SIG-M5 treated with dmso at 0.1 percent for 504 hours (cell line): ENCODE measurements at regions not wholly inside any gene's neighbourhood (a gene's known extent, or its start where the extent isn't known, plus 50 kb on each side); places are given as distances from the start of the nearest gene placed in this dataset.

Experiments used
- DNase-seq: peaks from one replicate; lab custom pipeline; 2025; ENCODE audit not compliant: unreplicated experiment; lab: John Stamatoyannopoulos, UW

GRCh38 chr13:64962404-64962803, 2267.7 kb downstream of the PCDH9 start:
- DNase-seq = no peak

GRCh38 chr13:64959276-64959675, 2270.9 kb downstream of the PCDH9 start:
- no peak for DNase-seq

GRCh38 chr13:64958106-64958505, 2272.0 kb downstream of the PCDH9 start:
- DNase-seq = no peak

- no peak for DNase-seq
Observed at GRCh38 chr13:64938660-64939059, 2291.5 kb downstream of the PCDH9 start.

- no peak for DNase-seq
Observed at GRCh38 chr13:64937302-64937701, 2292.8 kb downstream of the PCDH9 start.

GRCh38 chr13:64936879-64937278, 2293.3 kb downstream of the PCDH9 start:
- no peak for DNase-seq

- DNase-seq = no peak
Observed at GRCh38 chr13:64935441-64935840, 2294.7 kb downstream of the PCDH9 start.

GRCh38 chr13:64934569-64935362, 2295.4 kb downstream of the PCDH9 start:
- no peak for DNase-seq

GRCh38 chr13:64930636-64931035, 2299.5 kb downstream of the PCDH9 start:
- DNase-seq = no peak

- no peak for DNase-seq
Observed at GRCh38 chr13:64928696-64929499, 2301.2 kb downstream of the PCDH9 start.

- DNase-seq = no peak
Observed at GRCh38 chr13:64925727-64926126, 2304.4 kb downstream of the PCDH9 start.

GRCh38 chr13:64925284-64925683, 2304.9 kb downstream of the PCDH9 start:
- DNase-seq = no peak

- no peak for DNase-seq
Observed at GRCh38 chr13:64924401-64924800, 2305.7 kb downstream of the PCDH9 start.

GRCh38 chr13:64917566-64917965, 2312.6 kb downstream of the PCDH9 start:
- DNase-seq = no peak

- DNase-seq = no peak
Observed at GRCh38 chr13:64912141-64912540, 2318.0 kb downstream of the PCDH9 start.

- no peak for DNase-seq
Observed at GRCh38 chr13:64910096-64910495, 2320.0 kb downstream of the PCDH9 start.

GRCh38 chr13:64909184-64909583, 2321.0 kb downstream of the PCDH9 start:
- DNase-seq = no peak

GRCh38 chr13:64900039-64900438, 2330.1 kb downstream of the PCDH9 start:
- no peak for DNase-seq

- DNase-seq = no peak
Observed at GRCh38 chr13:64884976-64885375, 2345.2 kb downstream of the PCDH9 start.

- no peak for DNase-seq
Observed at GRCh38 chr13:64877176-64877575, 2353.0 kb downstream of the PCDH9 start.

- no peak for DNase-seq
Observed at GRCh38 chr13:64871742-64872141, 2358.4 kb downstream of the PCDH9 start.

GRCh38 chr13:64869539-64869938, 2360.6 kb downstream of the PCDH9 start:
- no peak for DNase-seq
